ENCODE measurements at regions not wholly inside any gene's neighbourhood (a gene's known extent, or its start where the extent isn't known, plus 50 kb on each side); places are given as distances from the start of the nearest gene placed in this dataset.

GRCh38 chr5:82628364-82628910 lies 350.3 kb upstream of the RPS23 start:
- TF ChIP-seq POLR2A (IDR thresholded peaks at IDR 0.05) (no peak), CTCF (IDR thresholded peaks at IDR 0.05 in 8 of 11, conservative IDR thresholded peaks at IDR 0.05 in 3 of 11) (no peak)
